Fibroblast of mammary gland (primary cell): ENCODE measurements at regions not wholly inside any gene's neighbourhood (a gene's known extent, or its start where the extent isn't known, plus 50 kb on each side); places are given as distances from the start of the nearest gene placed in this dataset.

Source experiments
- DNase-seq: peaks from one replicate; pipeline ENCODE4 v3.0.0-alpha.2; 2010; ENCODE audit warnings: low read depth
- H3K4me3 ChIP-seq: 2 replicates; pipeline ENCODE4 v1.5.1; 2011; ENCODE audit warnings: low read depth, mild to moderate bottlenecking, low read length, moderate library complexity; ENCODE audit not compliant: control insufficient read depth
- CTCF ChIP-seq: conservative IDR thresholded peaks from 2 replicates; pipeline ENCODE4 v1.5.1; 2011; ENCODE audit warnings: low read depth, low read length, inconsistent platforms; ENCODE audit not compliant: control insufficient read depth, insufficient read depth

GRCh38 chr4:52317361-52317879, 266.3 kb downstream of the SPATA18 start:
- no peak overlapping the region for H3K4me3 ChIP-seq
- no peak for TF ChIP-seq CTCF
- DNase-seq: no peak

- DNase-seq: no peak
- no peak overlapping the region for H3K4me3 ChIP-seq
- TF ChIP-seq CTCF: no peak
These were observed 266.9 kb downstream of the SPATA18 start for GRCh38 chr4:52317981-52318380.

GRCh38 chr4:52329894-52330293, 278.8 kb downstream of the SPATA18 start:
- H3K4me3 ChIP-seq: no peak overlapping the region
- no peak for DNase-seq
- TF ChIP-seq CTCF: no peak

- TF ChIP-seq CTCF: no peak
These were observed 292.5 kb downstream of the SPATA18 start for GRCh38 chr4:52343595-52343994.

GRCh38 chr4:52350926-52351325, 299.8 kb downstream of the SPATA18 start:
- H3K4me3 ChIP-seq: no peak overlapping the region
- DNase-seq: no peak
- no peak for TF ChIP-seq CTCF

More at GRCh38 chr4:52343595-52343994, 292.5 kb downstream of the SPATA18 start:
- DNase-seq: no peak
- no peak overlapping the region for H3K4me3 ChIP-seq

- DNase-seq: no peak
- no peak for TF ChIP-seq CTCF
- H3K4me3 ChIP-seq: no peak overlapping the region
These were observed 300.7 kb downstream of the USP46 start for GRCh38 chr4:52358366-52358765.

GRCh38 chr4:52358883-52359321, 300.2 kb downstream of the USP46 start:
- DNase-seq: no peak
- no peak for TF ChIP-seq CTCF
- no peak overlapping the region for H3K4me3 ChIP-seq
